GM19372 (cell line): ENCODE measurements at regions not wholly inside any gene's neighbourhood (a gene's known extent, or its start where the extent isn't known, plus 50 kb on each side); places are given as distances from the start of the nearest gene placed in this dataset.
"Not testable (repeated sequence)": the region's sequence is repeated elsewhere in the genome, so short reads cannot be mapped to it uniquely, and the experiment has no call there.

ENCODE experiments used
- ATAC-seq: cut with Tn5 transposase; IDR thresholded peaks from one replicate; pipeline ENCODE4 v1.9.1; 2021; ENCODE audit warnings: mild to moderate bottlenecking, low read depth, moderate library complexity; ENCODE audit not compliant: unreplicated experiment

GRCh38 chr7:16267953-16268820 lies 153.2 kb downstream of the CRPPA start:
- no peak for ATAC-seq

- no peak for ATAC-seq
Measured at GRCh38 chr7:16266877-16267276, 154.5 kb downstream of the CRPPA start.

GRCh38 chr7:16266470-16266869 lies 154.9 kb downstream of the CRPPA start:
- ATAC-seq, result not testable (repeated sequence)

GRCh38 chr7:16265863-16266458 lies 155.4 kb downstream of the CRPPA start:
- no peak for ATAC-seq

- no peak for ATAC-seq
Measured at GRCh38 chr7:16264823-16265804, 156.2 kb downstream of the CRPPA start.

GRCh38 chr7:16264036-16264819 lies 157.1 kb downstream of the CRPPA start:
- no peak for ATAC-seq

- ATAC-seq, result not testable (repeated sequence)
Measured at GRCh38 chr7:16263377-16263776, 158.0 kb downstream of the CRPPA start.

GRCh38 chr7:16261654-16262053 lies 159.7 kb downstream of the CRPPA start:
- ATAC-seq, result no peak

- ATAC-seq, result no peak
Measured at GRCh38 chr7:16261100-16261499, 160.2 kb downstream of the CRPPA start.

- peak; percentile 80 for ATAC-seq
Measured at GRCh38 chr7:16260236-16260728, 161.1 kb downstream of the CRPPA start.

- ATAC-seq, result not testable (repeated sequence)
Measured at GRCh38 chr7:16256419-16256818, 164.9 kb downstream of the CRPPA start.

GRCh38 chr7:16255952-16256351 lies 165.4 kb downstream of the CRPPA start:
- ATAC-seq, result not testable (repeated sequence)

GRCh38 chr7:16250655-16251054 lies 170.7 kb downstream of the CRPPA start:
- ATAC-seq, result not testable (repeated sequence)

GRCh38 chr7:16249204-16249603 lies 172.1 kb downstream of the CRPPA start:
- not testable (repeated sequence) for ATAC-seq

- ATAC-seq, result not testable (repeated sequence)
Measured at GRCh38 chr7:16248556-16248955, 172.8 kb downstream of the CRPPA start.

GRCh38 chr7:16244469-16244868 lies 176.9 kb downstream of the CRPPA start:
- no peak for ATAC-seq

GRCh38 chr7:16242920-16243319 lies 178.4 kb downstream of the CRPPA start:
- ATAC-seq, result no peak

- no peak for ATAC-seq
Measured at GRCh38 chr7:16241017-16241416, 180.3 kb downstream of the CRPPA start.

GRCh38 chr7:16236381-16236780 lies 185.0 kb downstream of the CRPPA start:
- ATAC-seq, result no peak
